Liver (tissue), 8 donors: ENCODE measurements at regions not wholly inside any gene's neighbourhood (a gene's known extent, or its start where the extent isn't known, plus 50 kb on each side); places are given as distances from the start of the nearest gene placed in this dataset.

ENCODE experiments used
- DNase-seq: peaks from one replicate; pipeline ENCODE4 v3.0.0-alpha.2; 2017; ENCODE audit warnings: low spot score
- H3K27ac ChIP-seq, 2 donors: one replicate each; pipeline ENCODE4 v1.7.0; 2013; ENCODE audit warnings: inconsistent platforms in 2 of 2, low read length in 2 of 2, control low read depth in 1 of 2, low read depth in 1 of 2, mild to moderate bottlenecking in 1 of 2
- H3K27me3 ChIP-seq, 4 donors: one replicate each; pipeline versions ENCODE4 v1.6.1 to v1.7.0; 2013; ENCODE audit warnings: low read length in 3 of 4, inconsistent platforms in 1 of 4, mild to moderate bottlenecking in 1 of 4, moderate library complexity in 1 of 4; ENCODE audit not compliant: control insufficient read depth in 4 of 4, insufficient read depth in 4 of 4
- H3K36me3 ChIP-seq, 4 donors: one replicate each; pipeline versions ENCODE4 v1.6.1 to v1.7.0; 2013; ENCODE audit warnings: low read length in 3 of 4, mild to moderate bottlenecking in 3 of 4, low read depth in 1 of 4, moderate library complexity in 1 of 4; ENCODE audit not compliant: control insufficient read depth in 4 of 4, insufficient read depth in 3 of 4
- H3K4me1 ChIP-seq, 4 donors: one replicate each; pipeline versions ENCODE4 v1.6.1 to v1.7.0; 2013; ENCODE audit warnings: low read length in 3 of 4, mild to moderate bottlenecking in 3 of 4, moderate library complexity in 1 of 4; ENCODE audit not compliant: control insufficient read depth in 4 of 4, insufficient read depth in 4 of 4
- H3K4me3 ChIP-seq, 3 donors: one replicate each; pipeline versions ENCODE4 v1.6.1 to v1.7.0; 2013; ENCODE audit warnings: low read length in 3 of 3, control low read depth in 1 of 3, low read depth in 1 of 3, mild to moderate bottlenecking in 1 of 3
- H3K9ac ChIP-seq, 2 donors: one replicate each; pipeline ENCODE4 v1.7.0; 2013; ENCODE audit warnings: low read length in 2 of 2, mild to moderate bottlenecking in 2 of 2, moderate library complexity in 2 of 2, control low read depth in 1 of 2, low read depth in 1 of 2
- H3K9me3 ChIP-seq, 4 donors: one replicate each; pipeline versions ENCODE4 v1.6.1 to v1.7.0; 2013; ENCODE audit warnings: low read length in 3 of 4; ENCODE audit not compliant: control insufficient read depth in 4 of 4
- EGR1 ChIP-seq, 2 donors: IDR thresholded peaks; 2 replicates each; pipeline ENCODE4 v1.6.1; 2016 to 2018; ENCODE audit warnings: antibody characterized with exemption in 2 of 2, low read depth in 2 of 2
- FOXA1 ChIP-seq: IDR thresholded peaks from 2 replicates; pipeline ENCODE4 v1.6.1; 2016; ENCODE audit warnings: antibody characterized with exemption
- FOXA2 ChIP-seq: IDR thresholded peaks from 2 replicates; pipeline ENCODE4 v1.6.1; 2016; ENCODE audit warnings: antibody characterized with exemption
- GABPA ChIP-seq, 2 donors: IDR thresholded peaks in 1 of 2; conservative IDR thresholded peaks in 1 of 2; 2 replicates each; pipeline ENCODE4 v1.6.1; 2016; ENCODE audit warnings: antibody characterized with exemption in 2 of 2, mild to moderate bottlenecking in 1 of 2, moderate library complexity in 1 of 2
- HNF4A ChIP-seq, 2 donors: conservative IDR thresholded peaks; 2 replicates each; pipeline ENCODE4 v1.6.1; 2016; ENCODE audit warnings: antibody characterized with exemption in 2 of 2, mild to moderate bottlenecking in 2 of 2
- HNF4G ChIP-seq: IDR thresholded peaks from 2 replicates; pipeline ENCODE4 v1.6.1; 2016; ENCODE audit warnings: antibody characterized with exemption
- JUND ChIP-seq, 2 donors: IDR thresholded peaks; 2 replicates each; pipeline ENCODE4 v1.6.1; 2016; ENCODE audit warnings: antibody characterized with exemption in 2 of 2
- NR2F2 ChIP-seq: IDR thresholded peaks from 2 replicates; pipeline ENCODE4 v1.6.1; 2016; ENCODE audit warnings: antibody characterized with exemption
- RAD21 ChIP-seq, 2 donors: IDR thresholded peaks; 2 replicates each; pipeline ENCODE4 v1.6.1; 2016; ENCODE audit warnings: antibody characterized with exemption in 2 of 2, mild to moderate bottlenecking in 2 of 2
- RXRA ChIP-seq, 2 donors: IDR thresholded peaks; 2 replicates each; pipeline ENCODE4 v1.6.1; 2017 to 2018; ENCODE audit warnings: antibody characterized with exemption in 2 of 2, mild to moderate bottlenecking in 1 of 2
- SP1 ChIP-seq: IDR thresholded peaks from 2 replicates; pipeline ENCODE4 v1.6.1; 2018; ENCODE audit warnings: antibody characterized with exemption, mild to moderate bottlenecking
- TAF1 ChIP-seq: conservative IDR thresholded peaks from 2 replicates; pipeline ENCODE4 v1.6.1; 2016; ENCODE audit warnings: antibody characterized with exemption, mild to moderate bottlenecking
- YY1 ChIP-seq: IDR thresholded peaks from 2 replicates; pipeline ENCODE4 v1.6.1; 2016; ENCODE audit warnings: antibody characterized with exemption, mild to moderate bottlenecking
- WGBS: extraction: QIAGEN DNeasy Blood & Tissue Kit; methylation state at CpG from one replicate; pipeline ENCODE4 v1.1.7; 2013; 5-methylcytosine and 5-hydroxymethylcytosine counted together
- TF ChIP-seq, protein P1 (sequence below): IDR thresholded peaks from 2 replicates; pipeline ENCODE4 v1.6.1; 2016; ENCODE audit warnings: antibody characterized with exemption
- TF ChIP-seq, protein P2 (sequence below): fragments of 150-350 bp; IDR thresholded peaks from 2 replicates; pipeline ENCODE4 v1.5.1; 2017; ENCODE audit warnings: improper control_type of control experiment, low read depth, low read length; ENCODE audit not compliant: missing input control
- TF ChIP-seq, protein P3 (sequence below): IDR thresholded peaks from 2 replicates; pipeline ENCODE4 v1.6.1; 2016; ENCODE audit warnings: antibody characterized with exemption, mild to moderate bottlenecking
- TF ChIP-seq, protein P4 (sequence below): IDR thresholded peaks from 2 replicates; pipeline ENCODE4 v1.6.1; 2016; ENCODE audit warnings: antibody characterized with exemption
- TF ChIP-seq, protein P5 (sequence below): IDR thresholded peaks from 2 replicates; pipeline ENCODE4 v1.6.1; 2016; ENCODE audit warnings: antibody characterized with exemption
- donor health status: healthy.
- donor health status: healthy.
- donor health status: healthy.
- donor health status: healthy.
- donor health status: healthy.

DNA sequence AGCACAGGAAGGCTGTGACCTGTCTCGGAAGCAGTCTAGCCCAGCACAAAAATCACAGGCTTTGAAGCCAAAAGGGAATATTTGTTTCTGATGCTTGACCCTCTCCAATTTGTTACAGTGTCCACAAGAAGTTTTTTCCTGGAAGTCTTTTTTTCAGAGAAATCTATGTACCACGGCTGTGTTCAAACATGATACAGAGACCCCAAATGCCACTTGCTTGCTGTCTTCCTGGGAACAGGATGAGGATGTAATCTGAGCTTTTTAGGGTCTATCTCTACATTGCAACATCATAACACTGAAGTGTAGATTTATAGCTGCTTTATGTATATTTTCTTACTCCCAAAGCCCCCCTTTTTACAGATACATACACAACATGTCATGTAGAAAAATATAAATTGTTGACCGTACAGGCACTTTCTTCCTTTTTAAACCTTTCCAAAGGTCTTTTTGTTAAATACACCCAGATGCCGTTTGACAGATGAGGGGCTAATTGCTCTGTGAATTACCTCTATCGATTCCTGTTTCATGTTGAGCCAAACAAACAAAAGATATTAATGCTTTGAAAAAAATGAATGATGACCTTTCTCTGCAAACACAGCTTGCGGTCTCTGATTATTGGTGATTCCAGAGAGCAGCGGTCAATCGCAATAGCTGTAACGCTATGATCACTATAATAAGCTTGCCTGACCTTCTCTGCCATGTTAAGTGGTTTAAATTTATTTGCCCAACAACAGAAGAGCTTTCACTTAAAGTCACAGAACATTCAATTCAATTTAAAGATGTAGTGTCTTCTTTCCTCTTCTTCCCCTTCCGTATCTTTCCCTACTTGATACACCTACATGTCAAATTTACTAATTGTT, 875.9 kb upstream of the NR2F2 start:
- no peak for DNase-seq
- Histone ChIP-seq H3K9ac (no peak overlapping the region), H3K27me3 (no peaks in the 10 kb centered on the region), H3K9me3 (no peaks in the 10 kb centered on the region), H3K4me1 (peaks cover 0 to 3% (median 0%) of the 10 kb centered on the region in 4 donors), H3K36me3 (no peaks in the 10 kb centered on the region), H3K4me3 (no peak overlapping the region), H3K27ac (no peak overlapping the region)
- TF ChIP-seq EGR1 (IDR thresholded peaks at IDR 0.05; ENCODE audit: low read depth in 2 of 2) (no peak), TAF1 (no peak), FOXA2 (no peak), HNF4G (no peak), NR2F2 (no peak), JUND (IDR thresholded peaks at IDR 0.05) (no peak), YY1 (no peak), RAD21 (IDR thresholded peaks at IDR 0.05) (no peak), FOXA1 (no peak), RXRA (IDR thresholded peaks at IDR 0.05) (no peak), SP1 (no peak), GABPA (IDR thresholded peaks at IDR 0.05 in 1 of 2, conservative IDR thresholded peaks at IDR 0.05 in 1 of 2) (no peak), HNF4A (conservative IDR thresholded peaks at IDR 0.05) (no peak)
- TF ChIP-seq, protein P1, sequence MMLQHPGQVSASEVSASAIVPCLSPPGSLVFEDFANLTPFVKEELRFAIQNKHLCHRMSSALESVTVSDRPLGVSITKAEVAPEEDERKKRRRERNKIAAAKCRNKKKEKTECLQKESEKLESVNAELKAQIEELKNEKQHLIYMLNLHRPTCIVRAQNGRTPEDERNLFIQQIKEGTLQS, result no peak
- TF ChIP-seq, protein P2, sequence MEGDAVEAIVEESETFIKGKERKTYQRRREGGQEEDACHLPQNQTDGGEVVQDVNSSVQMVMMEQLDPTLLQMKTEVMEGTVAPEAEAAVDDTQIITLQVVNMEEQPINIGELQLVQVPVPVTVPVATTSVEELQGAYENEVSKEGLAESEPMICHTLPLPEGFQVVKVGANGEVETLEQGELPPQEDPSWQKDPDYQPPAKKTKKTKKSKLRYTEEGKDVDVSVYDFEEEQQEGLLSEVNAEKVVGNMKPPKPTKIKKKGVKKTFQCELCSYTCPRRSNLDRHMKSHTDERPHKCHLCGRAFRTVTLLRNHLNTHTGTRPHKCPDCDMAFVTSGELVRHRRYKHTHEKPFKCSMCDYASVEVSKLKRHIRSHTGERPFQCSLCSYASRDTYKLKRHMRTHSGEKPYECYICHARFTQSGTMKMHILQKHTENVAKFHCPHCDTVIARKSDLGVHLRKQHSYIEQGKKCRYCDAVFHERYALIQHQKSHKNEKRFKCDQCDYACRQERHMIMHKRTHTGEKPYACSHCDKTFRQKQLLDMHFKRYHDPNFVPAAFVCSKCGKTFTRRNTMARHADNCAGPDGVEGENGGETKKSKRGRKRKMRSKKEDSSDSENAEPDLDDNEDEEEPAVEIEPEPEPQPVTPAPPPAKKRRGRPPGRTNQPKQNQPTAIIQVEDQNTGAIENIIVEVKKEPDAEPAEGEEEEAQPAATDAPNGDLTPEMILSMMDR, result no peak
- TF ChIP-seq, protein P3, sequence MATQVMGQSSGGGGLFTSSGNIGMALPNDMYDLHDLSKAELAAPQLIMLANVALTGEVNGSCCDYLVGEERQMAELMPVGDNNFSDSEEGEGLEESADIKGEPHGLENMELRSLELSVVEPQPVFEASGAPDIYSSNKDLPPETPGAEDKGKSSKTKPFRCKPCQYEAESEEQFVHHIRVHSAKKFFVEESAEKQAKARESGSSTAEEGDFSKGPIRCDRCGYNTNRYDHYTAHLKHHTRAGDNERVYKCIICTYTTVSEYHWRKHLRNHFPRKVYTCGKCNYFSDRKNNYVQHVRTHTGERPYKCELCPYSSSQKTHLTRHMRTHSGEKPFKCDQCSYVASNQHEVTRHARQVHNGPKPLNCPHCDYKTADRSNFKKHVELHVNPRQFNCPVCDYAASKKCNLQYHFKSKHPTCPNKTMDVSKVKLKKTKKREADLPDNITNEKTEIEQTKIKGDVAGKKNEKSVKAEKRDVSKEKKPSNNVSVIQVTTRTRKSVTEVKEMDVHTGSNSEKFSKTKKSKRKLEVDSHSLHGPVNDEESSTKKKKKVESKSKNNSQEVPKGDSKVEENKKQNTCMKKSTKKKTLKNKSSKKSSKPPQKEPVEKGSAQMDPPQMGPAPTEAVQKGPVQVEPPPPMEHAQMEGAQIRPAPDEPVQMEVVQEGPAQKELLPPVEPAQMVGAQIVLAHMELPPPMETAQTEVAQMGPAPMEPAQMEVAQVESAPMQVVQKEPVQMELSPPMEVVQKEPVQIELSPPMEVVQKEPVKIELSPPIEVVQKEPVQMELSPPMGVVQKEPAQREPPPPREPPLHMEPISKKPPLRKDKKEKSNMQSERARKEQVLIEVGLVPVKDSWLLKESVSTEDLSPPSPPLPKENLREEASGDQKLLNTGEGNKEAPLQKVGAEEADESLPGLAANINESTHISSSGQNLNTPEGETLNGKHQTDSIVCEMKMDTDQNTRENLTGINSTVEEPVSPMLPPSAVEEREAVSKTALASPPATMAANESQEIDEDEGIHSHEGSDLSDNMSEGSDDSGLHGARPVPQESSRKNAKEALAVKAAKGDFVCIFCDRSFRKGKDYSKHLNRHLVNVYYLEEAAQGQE, result no peak
- TF ChIP-seq, protein P4, sequence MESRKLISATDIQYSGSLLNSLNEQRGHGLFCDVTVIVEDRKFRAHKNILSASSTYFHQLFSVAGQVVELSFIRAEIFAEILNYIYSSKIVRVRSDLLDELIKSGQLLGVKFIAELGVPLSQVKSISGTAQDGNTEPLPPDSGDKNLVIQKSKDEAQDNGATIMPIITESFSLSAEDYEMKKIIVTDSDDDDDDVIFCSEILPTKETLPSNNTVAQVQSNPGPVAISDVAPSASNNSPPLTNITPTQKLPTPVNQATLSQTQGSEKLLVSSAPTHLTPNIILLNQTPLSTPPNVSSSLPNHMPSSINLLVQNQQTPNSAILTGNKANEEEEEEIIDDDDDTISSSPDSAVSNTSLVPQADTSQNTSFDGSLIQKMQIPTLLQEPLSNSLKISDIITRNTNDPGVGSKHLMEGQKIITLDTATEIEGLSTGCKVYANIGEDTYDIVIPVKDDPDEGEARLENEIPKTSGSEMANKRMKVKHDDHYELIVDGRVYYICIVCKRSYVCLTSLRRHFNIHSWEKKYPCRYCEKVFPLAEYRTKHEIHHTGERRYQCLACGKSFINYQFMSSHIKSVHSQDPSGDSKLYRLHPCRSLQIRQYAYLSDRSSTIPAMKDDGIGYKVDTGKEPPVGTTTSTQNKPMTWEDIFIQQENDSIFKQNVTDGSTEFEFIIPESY, result no peak
- TF ChIP-seq, protein P5, sequence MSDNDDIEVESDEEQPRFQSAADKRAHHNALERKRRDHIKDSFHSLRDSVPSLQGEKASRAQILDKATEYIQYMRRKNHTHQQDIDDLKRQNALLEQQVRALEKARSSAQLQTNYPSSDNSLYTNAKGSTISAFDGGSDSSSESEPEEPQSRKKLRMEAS, result no peak
- 61% methylated on average over 10 of the region's 10 CpGs for WGBS
